AG20443 (cell line): ENCODE measurements at regions not wholly inside any gene's neighbourhood (a gene's known extent, or its start where the extent isn't known, plus 50 kb on each side); places are given as distances from the start of the nearest gene placed in this dataset.
"Not testable (repeated sequence)": the region's sequence is repeated elsewhere in the genome, so short reads cannot be mapped to it uniquely, and the experiment has no call there.

ENCODE experiments used
- DNase-seq: peaks from one replicate; pipeline ENCODE4 v3.0.0; 2012; ENCODE audit warnings: low spot score, mixed read lengths

DNA sequence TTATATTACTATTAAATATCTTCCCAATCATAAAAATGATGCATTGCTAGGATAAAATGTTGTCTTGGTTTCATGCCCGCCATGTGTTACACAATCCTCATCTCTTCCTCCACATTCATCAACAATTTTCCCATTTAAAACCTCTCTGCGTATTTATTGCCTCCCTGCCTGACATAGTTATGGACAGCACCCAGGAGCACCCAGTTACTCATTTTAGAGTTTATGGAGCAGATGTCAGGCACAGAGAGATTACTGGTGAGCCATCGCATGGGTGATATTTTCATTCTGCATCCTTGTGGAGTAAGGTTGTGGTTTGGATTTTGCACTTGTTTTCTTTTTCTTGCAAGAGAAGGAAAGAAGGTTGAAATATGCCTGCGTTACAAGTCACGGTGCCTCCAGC lies 116.7 kb upstream of the NPAS2 start:
- DNase-seq: peak; percentile 14

DNA sequence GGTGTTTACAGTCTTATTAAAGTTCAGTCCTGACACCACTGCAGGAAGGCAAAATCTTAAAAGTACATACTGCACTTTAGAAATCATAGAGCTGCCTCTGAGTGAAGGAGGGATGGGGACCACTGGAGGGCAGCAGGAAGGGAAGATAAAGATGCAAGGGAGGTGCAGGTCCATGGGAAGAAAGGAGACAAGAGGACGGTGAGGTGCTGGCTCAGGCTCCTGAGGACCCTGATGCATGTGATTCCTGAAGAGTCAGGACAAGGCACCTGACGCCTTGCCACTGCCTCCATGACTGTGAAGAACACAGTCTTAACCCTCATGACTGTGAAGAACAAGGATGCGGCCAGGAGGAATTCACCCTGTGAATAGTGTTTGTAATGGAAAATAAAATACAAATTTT lies 116.2 kb upstream of the NPAS2 start:
- peak; percentile 6 for DNase-seq

- DNase-seq: peak; percentile 4
These were observed 115.8 kb upstream of the NPAS2 start for GRCh38 chr2:100704156-100704555.

GRCh38 chr2:100704711-100705110 lies 115.2 kb upstream of the NPAS2 start:
- DNase-seq: no peak

DNA sequence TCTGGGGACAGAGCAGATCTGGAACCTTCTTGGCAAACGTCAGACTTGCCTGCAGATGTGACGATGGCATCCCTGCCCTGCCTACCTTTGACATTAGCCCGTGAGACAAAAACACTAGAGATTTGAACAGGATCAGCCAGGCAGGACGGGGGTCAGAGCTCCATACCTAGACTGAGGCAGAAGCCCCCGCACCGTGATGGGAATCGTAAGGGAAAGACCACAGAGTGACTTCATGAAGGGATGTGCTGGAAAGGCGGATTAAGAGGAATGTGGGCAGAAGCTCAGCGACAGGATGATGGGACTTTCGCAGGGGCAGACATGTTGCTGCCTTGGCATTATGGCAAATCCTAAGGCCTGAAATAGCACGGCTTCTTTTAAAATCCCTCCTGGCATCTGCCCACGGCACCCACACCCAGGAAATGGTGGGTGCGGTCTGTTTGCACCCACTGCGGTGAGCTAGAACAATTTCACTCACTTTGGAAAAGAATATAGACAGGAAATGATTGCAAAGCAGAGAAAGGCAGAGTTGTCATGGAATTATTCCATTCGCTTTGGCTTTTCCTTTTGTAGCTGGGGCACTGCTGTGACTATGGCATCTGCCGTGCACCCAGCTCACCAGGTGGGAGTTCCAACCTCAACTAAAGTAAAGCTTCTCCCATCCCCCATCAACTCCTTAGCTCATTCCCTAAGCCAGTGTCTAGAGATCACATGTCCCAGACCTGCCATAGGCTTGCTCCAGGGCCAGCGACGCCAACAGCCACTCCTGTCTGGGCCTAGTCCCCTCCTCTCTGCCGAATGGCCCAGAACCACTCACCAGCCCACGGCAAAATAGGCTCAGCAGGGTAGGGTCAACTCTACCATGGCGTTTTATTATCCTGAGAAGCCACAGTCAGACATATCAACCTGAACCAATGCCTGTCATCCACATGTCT lies 112.7 kb upstream of the NPAS2 start:
- DNase-seq: peak; percentile 4

DNA sequence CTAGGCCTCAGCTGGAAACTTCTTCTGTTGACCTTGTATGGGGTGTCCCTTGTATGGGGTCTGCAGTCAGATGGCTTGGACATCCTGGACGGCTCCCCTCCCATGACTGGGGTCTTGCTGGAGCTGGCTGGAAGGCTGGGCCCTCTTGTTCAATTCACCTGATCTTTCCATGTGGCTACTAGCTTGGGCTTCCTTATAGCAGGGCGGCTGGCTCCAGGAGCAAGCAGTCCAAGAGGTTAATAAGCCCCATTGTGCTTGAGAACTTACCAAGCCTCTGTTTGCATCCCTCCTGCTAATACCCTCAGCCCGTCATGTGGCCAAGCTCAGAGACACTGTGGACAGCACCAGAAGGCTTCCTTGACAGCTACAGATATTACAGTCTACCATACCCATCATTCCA lies 111.6 kb upstream of the NPAS2 start:
- DNase-seq: no peak

- no peak for DNase-seq
These were observed 106.8 kb upstream of the NPAS2 start for GRCh38 chr2:100713106-100713505.

GRCh38 chr2:100714396-100715010 lies 105.4 kb upstream of the NPAS2 start:
- not testable (repeated sequence) for DNase-seq

- not testable (repeated sequence) for DNase-seq
These were observed 104.1 kb upstream of the NPAS2 start for GRCh38 chr2:100715861-100716260.

DNA sequence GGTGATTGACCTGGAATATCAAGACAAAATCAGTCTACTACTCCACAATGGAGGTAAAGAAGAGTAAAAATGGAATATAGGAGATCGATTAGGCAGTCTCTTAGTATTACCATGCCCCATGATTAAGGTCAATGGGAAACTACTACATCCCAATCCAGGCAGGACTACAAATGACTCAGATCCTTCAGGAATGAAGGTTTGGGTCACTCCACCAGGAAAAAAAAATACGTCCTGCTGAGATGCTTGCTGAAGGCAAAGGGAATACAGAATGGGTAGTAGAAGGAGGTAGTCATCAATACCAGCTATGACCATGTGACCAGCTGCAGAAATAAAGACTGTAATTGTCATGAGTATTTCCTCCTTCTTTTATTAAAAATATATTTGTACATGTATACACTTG lies 103.4 kb upstream of the NPAS2 start:
- no peak for DNase-seq

DNA sequence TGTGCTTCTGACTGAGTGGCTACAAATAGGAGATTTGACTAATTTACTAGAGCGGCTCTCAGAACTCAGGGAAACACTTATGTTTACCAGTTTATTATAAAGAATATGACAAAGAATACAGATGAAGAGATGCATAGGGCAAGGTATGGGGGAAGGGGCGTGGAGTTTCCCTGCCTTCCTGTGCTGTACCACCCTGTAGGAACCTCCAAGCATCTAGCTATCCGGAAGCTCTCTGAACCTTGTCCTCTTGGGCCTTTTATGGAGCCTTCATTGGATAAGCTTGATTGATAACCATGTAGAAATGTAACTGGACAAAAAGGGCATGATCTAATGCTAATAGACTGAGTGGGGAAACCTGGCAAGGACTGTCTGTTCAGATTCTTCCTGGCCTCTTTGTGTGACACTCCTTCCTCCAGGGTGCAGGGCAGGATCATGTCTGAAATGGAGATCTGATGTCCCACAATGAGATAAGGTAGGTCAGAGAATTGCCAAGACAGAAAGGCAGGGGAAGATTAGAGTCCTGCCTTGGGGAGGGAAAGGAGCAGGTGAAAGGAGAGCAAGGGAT lies 101.8 kb upstream of the NPAS2 start:
- DNase-seq: no peak

- DNase-seq: no peak
These were observed 99.5 kb upstream of the NPAS2 start for GRCh38 chr2:100720445-100720844.

DNA sequence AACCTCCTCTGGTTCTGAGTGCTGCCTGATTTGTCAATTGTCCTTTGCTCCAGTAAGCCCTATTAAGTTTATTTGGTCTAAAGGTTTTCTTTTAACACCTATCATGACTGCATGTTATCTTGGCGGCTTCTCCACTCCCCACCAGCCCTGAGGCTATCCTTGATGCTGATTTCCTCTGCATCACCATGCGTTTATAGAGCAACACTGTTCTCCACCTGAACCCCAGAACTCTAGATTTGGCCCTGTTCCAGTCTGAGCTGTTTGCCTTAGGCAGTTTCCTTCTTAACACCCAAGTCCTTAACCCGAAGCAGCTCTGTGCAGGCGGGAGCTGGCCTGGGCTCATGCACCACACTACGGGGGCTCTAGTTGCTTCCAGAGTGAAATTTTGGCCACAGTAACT lies 98.2 kb upstream of the NPAS2 start:
- DNase-seq: no peak

- no peak for DNase-seq
These were observed 97.8 kb upstream of the NPAS2 start for GRCh38 chr2:100722125-100722524.

DNA sequence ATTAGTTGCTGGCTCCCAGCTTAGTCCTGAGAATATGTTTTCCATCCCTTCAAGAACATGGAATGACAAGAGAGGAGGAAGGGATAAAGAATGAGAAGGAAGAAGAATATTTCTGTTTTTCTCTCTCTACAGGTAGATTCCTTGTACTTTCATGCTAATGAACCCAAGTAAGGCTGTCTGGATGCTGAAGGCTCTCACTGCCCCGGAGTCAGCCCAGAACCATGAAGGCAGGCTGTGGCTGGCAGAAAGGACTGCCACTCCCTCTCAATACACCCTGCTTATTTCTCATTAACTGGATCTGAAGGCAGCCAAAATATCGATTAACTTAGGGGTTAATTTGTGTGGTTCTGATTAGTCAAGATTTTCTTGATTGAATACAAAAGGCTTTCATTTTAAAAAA lies 93.1 kb upstream of the NPAS2 start:
- no peak for DNase-seq

DNA sequence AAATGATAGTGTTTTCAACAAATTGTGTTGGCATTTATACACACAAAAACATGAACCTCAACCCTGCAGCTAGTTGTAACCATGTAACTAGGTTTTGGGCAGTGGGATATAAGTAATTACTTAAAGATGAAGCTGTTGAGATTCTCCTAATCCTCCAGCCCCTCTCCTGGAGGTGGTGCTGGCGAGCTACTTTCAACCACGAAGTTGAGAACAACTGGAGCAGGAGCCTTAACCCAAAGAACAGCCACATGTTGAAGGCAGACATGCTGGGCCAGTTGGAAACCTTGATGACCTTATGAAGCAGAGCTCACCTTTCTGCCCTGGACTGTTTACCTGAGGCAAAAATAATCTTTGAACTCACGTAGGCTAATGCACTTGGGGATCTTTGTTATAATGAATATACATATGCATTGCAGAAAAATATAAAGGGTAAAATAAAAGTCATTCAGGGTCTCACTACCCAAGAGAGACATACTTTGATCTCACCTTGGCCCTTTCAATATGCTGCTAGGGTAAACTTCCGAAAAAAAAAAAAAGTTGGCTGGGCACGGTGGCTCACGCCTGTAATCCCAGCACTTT lies 89.6 kb upstream of the NPAS2 start:
- DNase-seq: peak; percentile 68

DNA sequence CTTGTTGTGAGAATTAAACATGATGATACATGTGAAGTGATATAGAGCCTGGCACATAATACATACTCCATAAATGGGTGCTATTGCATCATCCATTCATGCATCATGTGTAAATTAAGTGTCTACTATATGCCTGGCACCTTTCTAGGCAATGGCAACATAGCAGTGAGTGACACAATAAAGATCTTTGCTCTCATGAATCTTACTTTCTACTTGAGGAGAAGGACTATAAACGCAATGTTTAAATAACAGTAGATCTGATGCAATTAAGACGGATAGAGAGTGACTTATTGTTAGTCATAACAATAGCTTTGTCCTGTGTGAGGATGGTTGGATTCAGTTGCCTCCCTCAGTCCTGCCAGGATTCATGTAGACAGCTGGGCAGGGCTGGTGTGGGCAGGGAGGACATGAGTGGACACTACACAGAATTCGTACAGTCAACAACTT lies 88.4 kb upstream of the NPAS2 start:
- peak; percentile 63 for DNase-seq

- peak; percentile 70 for DNase-seq
These were observed 86.3 kb upstream of the NPAS2 start for GRCh38 chr2:100733391-100734187.

- no peak for DNase-seq
These were observed 83.6 kb upstream of the NPAS2 start for GRCh38 chr2:100736121-100736915.

DNA sequence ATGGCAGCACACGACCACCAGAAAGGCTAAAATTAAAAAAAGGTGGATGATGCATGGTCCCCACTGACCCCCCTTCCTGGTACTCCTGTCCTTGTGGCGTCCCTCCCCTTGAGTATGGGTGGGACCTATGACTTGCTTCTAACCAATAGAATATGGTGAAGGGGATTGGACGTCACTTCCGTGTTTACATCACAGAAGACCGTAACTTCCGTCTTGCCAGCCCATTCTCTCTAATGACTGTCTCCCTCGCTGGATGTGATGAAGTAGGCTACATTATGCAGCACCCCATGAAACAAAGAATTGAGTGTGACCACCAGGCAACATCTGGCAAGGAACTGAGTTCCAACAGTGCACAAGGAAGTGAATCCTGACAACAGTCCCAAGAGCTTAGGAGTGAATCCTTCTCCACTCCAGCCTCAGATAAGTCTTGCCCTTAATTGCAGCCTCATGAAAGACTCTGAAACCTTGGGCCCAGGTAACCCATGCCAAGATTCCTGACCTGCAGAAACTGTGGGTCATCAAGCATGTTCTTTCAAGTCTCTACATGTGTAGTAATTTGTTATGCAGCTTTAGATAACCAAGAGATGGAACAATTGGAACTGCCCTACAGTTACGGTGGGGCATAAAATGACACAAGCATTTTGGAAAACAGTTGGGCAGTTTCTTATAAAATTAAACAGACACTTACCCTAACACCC lies 80.1 kb upstream of the NPAS2 start:
- no peak for DNase-seq
